IPS-20b (cell line): ENCODE measurements at regions not wholly inside any gene's neighbourhood (a gene's known extent, or its start where the extent isn't known, plus 50 kb on each side); places are given as distances from the start of the nearest gene placed in this dataset.

Experiments
- H3K27ac ChIP-seq: one replicate; pipeline ENCODE4 v1.5.1; 2013; ENCODE audit warnings: low read length
- H3K27me3 ChIP-seq: 2 replicates; pipeline ENCODE4 v1.6.1; 2013; ENCODE audit warnings: mild to moderate bottlenecking, low read length, inconsistent platforms; ENCODE audit not compliant: insufficient read depth
- H3K36me3 ChIP-seq: 2 replicates; pipeline ENCODE4 v1.6.1; 2013; ENCODE audit warnings: low read depth, mild to moderate bottlenecking, inconsistent platforms, low read length, moderate library complexity; ENCODE audit not compliant: insufficient read depth
- H3K4me1 ChIP-seq: 2 replicates; pipeline ENCODE4 v1.6.1; 2013; ENCODE audit warnings: mild to moderate bottlenecking, control low read depth, inconsistent platforms, low read length, moderate library complexity; ENCODE audit not compliant: insufficient read depth
- H3K4me3 ChIP-seq: 2 replicates; pipeline ENCODE4 v1.5.1; 2013; ENCODE audit warnings: mild to moderate bottlenecking, low read length, inconsistent platforms
- H3K9ac ChIP-seq: 2 replicates; pipeline ENCODE4 v1.6.1; 2013; ENCODE audit warnings: low read depth, mild to moderate bottlenecking, inconsistent platforms, low read length, moderate library complexity
- H3K9me3 ChIP-seq: 2 replicates; pipeline ENCODE4 v1.6.1; 2013; ENCODE audit warnings: mild to moderate bottlenecking, low read depth, low read length, inconsistent platforms; ENCODE audit not compliant: insufficient read depth

- Histone ChIP-seq H3K27ac (no peak overlapping the region), H3K4me1 (peaks cover 13% of the 10 kb centered on the region; the same call in 1 of the 2 replicates), H3K4me3 (no peak overlapping the region), H3K27me3 (no peaks in the 10 kb centered on the region), H3K36me3 (no peaks in the 10 kb centered on the region), H3K9me3 (no peaks in the 10 kb centered on the region), H3K9ac (no peak overlapping the region)
These were observed 496.5 kb upstream of the MKI67 start for GRCh38 chr10:128622706-128623105.

GRCh38 chr10:128623776-128624175 lies 497.6 kb upstream of the MKI67 start:
- Histone ChIP-seq H3K9me3 (no peaks in the 10 kb centered on the region), H3K27ac (no peak overlapping the region), H3K27me3 (no peaks in the 10 kb centered on the region), H3K4me1 (peaks cover 13% of the 10 kb centered on the region; the same call in 1 of the 2 replicates), H3K4me3 (no peak overlapping the region), H3K36me3 (no peaks in the 10 kb centered on the region), H3K9ac (no peak overlapping the region)

- peaks cover 13% of the 10 kb centered on the region; the same call in 1 of the 2 replicates for H3K4me1 ChIP-seq
- H3K27me3 ChIP-seq: no peaks in the 10 kb centered on the region
- no peaks in the 10 kb centered on the region for H3K36me3 ChIP-seq
- no peak overlapping the region for H3K4me3 ChIP-seq
- H3K9ac ChIP-seq: no peak overlapping the region
- no peak overlapping the region for H3K27ac ChIP-seq
- no peaks in the 10 kb centered on the region for H3K9me3 ChIP-seq
These were observed 498.7 kb upstream of the MKI67 start for GRCh38 chr10:128624656-128625530.

- no peaks in the 10 kb centered on the region for H3K36me3 ChIP-seq
- H3K27ac ChIP-seq: no peak overlapping the region
- peaks cover 16% of the 10 kb centered on the region; the same call in 1 of the 2 replicates for H3K4me1 ChIP-seq
- H3K9me3 ChIP-seq: no peaks in the 10 kb centered on the region
- no peak overlapping the region for H3K4me3 ChIP-seq
- no peaks in the 10 kb centered on the region for H3K27me3 ChIP-seq
- H3K9ac ChIP-seq: no peak overlapping the region
These were observed 499.7 kb upstream of the MKI67 start for GRCh38 chr10:128625926-128626325.

- Histone ChIP-seq H3K27me3 (no peaks in the 10 kb centered on the region), H3K27ac (no peak overlapping the region), H3K36me3 (no peaks in the 10 kb centered on the region), H3K4me1 (peaks cover 18% of the 10 kb centered on the region; the same call in 1 of the 2 replicates), H3K4me3 (no peak overlapping the region), H3K9me3 (no peaks in the 10 kb centered on the region), H3K9ac (no peak overlapping the region)
These were observed 500.3 kb upstream of the MKI67 start for GRCh38 chr10:128626397-128627000.

- no peaks in the 10 kb centered on the region for H3K9me3 ChIP-seq
- no peaks in the 10 kb centered on the region for H3K36me3 ChIP-seq
- no peak overlapping the region for H3K9ac ChIP-seq
- H3K27me3 ChIP-seq: no peaks in the 10 kb centered on the region
- peaks cover 18% of the 10 kb centered on the region; the same call in 1 of the 2 replicates for H3K4me1 ChIP-seq
- no peak overlapping the region for H3K27ac ChIP-seq
- no peak overlapping the region for H3K4me3 ChIP-seq
These were observed 501.6 kb upstream of the MKI67 start for GRCh38 chr10:128627811-128628210.

GRCh38 chr10:128628252-128628651 lies 502.0 kb upstream of the MKI67 start:
- H3K36me3 ChIP-seq: no peaks in the 10 kb centered on the region

GRCh38 chr10:128629111-128630096 lies 503.2 kb upstream of the MKI67 start:
- no peaks in the 10 kb centered on the region for H3K36me3 ChIP-seq
- H3K27ac ChIP-seq: no peak overlapping the region
- no peak overlapping the region for H3K4me3 ChIP-seq
- H3K27me3 ChIP-seq: no peaks in the 10 kb centered on the region
- no peak overlapping the region for H3K9ac ChIP-seq
- no peaks in the 10 kb centered on the region for H3K9me3 ChIP-seq
- H3K4me1 ChIP-seq: peaks cover 18% of the 10 kb centered on the region; the same call in 1 of the 2 replicates

More at GRCh38 chr10:128628252-128628651, 502.0 kb upstream of the MKI67 start:
- H3K27me3 ChIP-seq: no peaks in the 10 kb centered on the region
- H3K4me1 ChIP-seq: peaks cover 18% of the 10 kb centered on the region; the same call in 1 of the 2 replicates
- H3K9ac ChIP-seq: no peak overlapping the region
- no peak overlapping the region for H3K4me3 ChIP-seq
- no peaks in the 10 kb centered on the region for H3K9me3 ChIP-seq
- H3K27ac ChIP-seq: no peak overlapping the region

GRCh38 chr10:128630787-128631252 lies 504.6 kb upstream of the MKI67 start:
- Histone ChIP-seq H3K4me3 (no peak overlapping the region), H3K27ac (no peak overlapping the region), H3K36me3 (no peaks in the 10 kb centered on the region), H3K9ac (no peak overlapping the region), H3K27me3 (no peaks in the 10 kb centered on the region), H3K9me3 (no peaks in the 10 kb centered on the region), H3K4me1 (peaks cover 18% of the 10 kb centered on the region; the same call in 1 of the 2 replicates)

GRCh38 chr10:128631801-128632241 lies 505.6 kb upstream of the MKI67 start:
- Histone ChIP-seq H3K4me3 (no peak overlapping the region), H3K36me3 (no peaks in the 10 kb centered on the region), H3K27me3 (no peaks in the 10 kb centered on the region), H3K27ac (no peak overlapping the region), H3K4me1 (peaks cover 8% of the 10 kb centered on the region; the same call in 1 of the 2 replicates), H3K9ac (no peak overlapping the region), H3K9me3 (no peaks in the 10 kb centered on the region)

- H3K27ac ChIP-seq: no peak overlapping the region
- H3K9me3 ChIP-seq: no peaks in the 10 kb centered on the region
- no peak overlapping the region for H3K4me3 ChIP-seq
- H3K4me1 ChIP-seq: peaks cover 5% of the 10 kb centered on the region; the same call in 1 of the 2 replicates
- H3K9ac ChIP-seq: no peak overlapping the region
- no peaks in the 10 kb centered on the region for H3K36me3 ChIP-seq
- H3K27me3 ChIP-seq: no peaks in the 10 kb centered on the region
These were observed 506.5 kb upstream of the MKI67 start for GRCh38 chr10:128632694-128633093.
